KMS-11 (cell line): ENCODE measurements at regions not wholly inside any gene's neighbourhood (a gene's known extent, or its start where the extent isn't known, plus 50 kb on each side); places are given as distances from the start of the nearest gene placed in this dataset.

Source experiments
- H2AFZ ChIP-seq: fragments of 200-600 bp; sonication (generic); 2 replicates; pipeline ENCODE4 v1.6.1; 2016; ENCODE audit warnings: antibody characterized with exemption, mixed run types, low read depth
- H3K27ac ChIP-seq: fragments of 200-600 bp; sonication (generic); 2 replicates; pipeline ENCODE4 v1.6.1; 2016; ENCODE audit warnings: mild to moderate bottlenecking, mixed run types
- H3K27me3 ChIP-seq: fragments of 200-600 bp; sonication (generic); 2 replicates; pipeline ENCODE4 v1.6.1; 2017; ENCODE audit warnings: mild to moderate bottlenecking, low read depth, mixed run types, moderate library complexity; ENCODE audit not compliant: insufficient read depth
- H3K36me3 ChIP-seq: fragments of 200-600 bp; sonication (generic); 2 replicates; pipeline ENCODE4 v1.6.1; 2017; ENCODE audit warnings: mild to moderate bottlenecking, mixed run types; ENCODE audit not compliant: insufficient read depth
- H3K4me1 ChIP-seq: fragments of 200-600 bp; sonication (generic); 2 replicates; pipeline ENCODE4 v1.6.1; 2016; ENCODE audit warnings: mild to moderate bottlenecking, low read depth, mixed run types; ENCODE audit not compliant: poor library complexity, severe bottlenecking
- H3K4me2 ChIP-seq: fragments of 200-600 bp; sonication (generic); 2 replicates; pipeline ENCODE4 v1.7.0; 2016; ENCODE audit warnings: mild to moderate bottlenecking, mixed run types
- H3K4me3 ChIP-seq: fragments of 200-600 bp; sonication (generic); IDR thresholded peaks from 2 replicates; pipeline ENCODE4 v1.6.1; 2017; ENCODE audit warnings: low read depth, low read length, mixed read lengths; ENCODE audit not compliant: insufficient read depth
- H3K79me2 ChIP-seq: fragments of 200-600 bp; sonication (generic); 2 replicates; pipeline ENCODE4 v1.6.1; 2016; ENCODE audit warnings: low read depth, mixed run types; ENCODE audit not compliant: insufficient read depth
- H3K9ac ChIP-seq: fragments of 200-600 bp; sonication (generic); 2 replicates; pipeline ENCODE4 v1.6.1; 2016; ENCODE audit warnings: mild to moderate bottlenecking, mixed run types
- H4K20me1 ChIP-seq: fragments of 200-600 bp; sonication (generic); 2 replicates; pipeline ENCODE4 v1.6.1; 2016; ENCODE audit warnings: mild to moderate bottlenecking, mixed run types; ENCODE audit not compliant: insufficient read depth
- TF ChIP-seq, protein P1 (sequence below): fragments of 200-600 bp; sonication (generic); conservative IDR thresholded peaks from 2 replicates; pipeline ENCODE4 v1.6.1; 2017; ENCODE audit warnings: low read depth, mild to moderate bottlenecking, antibody characterized with exemption, low read length, moderate library complexity, mixed read lengths

DNA sequence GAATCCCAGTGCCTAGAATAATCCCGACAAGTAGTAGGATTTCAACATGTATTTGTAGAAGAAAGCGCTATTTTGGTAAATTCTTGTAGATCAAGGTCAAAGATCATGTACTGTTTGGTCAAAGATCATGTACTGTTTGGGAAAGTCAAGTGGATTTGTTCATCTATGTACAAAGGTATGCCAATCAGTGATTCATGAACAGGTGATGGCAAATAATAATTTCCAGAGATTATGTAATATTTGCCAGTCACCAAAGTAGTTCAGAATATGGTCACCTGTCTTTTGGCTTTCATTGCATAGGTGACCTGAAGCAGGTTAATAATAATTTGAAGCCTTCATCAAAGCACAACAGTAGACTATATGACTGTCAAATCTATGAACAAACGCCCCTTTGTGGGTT lies 398.2 kb downstream of the EFNA5 start:
- TF ChIP-seq, protein P1, sequence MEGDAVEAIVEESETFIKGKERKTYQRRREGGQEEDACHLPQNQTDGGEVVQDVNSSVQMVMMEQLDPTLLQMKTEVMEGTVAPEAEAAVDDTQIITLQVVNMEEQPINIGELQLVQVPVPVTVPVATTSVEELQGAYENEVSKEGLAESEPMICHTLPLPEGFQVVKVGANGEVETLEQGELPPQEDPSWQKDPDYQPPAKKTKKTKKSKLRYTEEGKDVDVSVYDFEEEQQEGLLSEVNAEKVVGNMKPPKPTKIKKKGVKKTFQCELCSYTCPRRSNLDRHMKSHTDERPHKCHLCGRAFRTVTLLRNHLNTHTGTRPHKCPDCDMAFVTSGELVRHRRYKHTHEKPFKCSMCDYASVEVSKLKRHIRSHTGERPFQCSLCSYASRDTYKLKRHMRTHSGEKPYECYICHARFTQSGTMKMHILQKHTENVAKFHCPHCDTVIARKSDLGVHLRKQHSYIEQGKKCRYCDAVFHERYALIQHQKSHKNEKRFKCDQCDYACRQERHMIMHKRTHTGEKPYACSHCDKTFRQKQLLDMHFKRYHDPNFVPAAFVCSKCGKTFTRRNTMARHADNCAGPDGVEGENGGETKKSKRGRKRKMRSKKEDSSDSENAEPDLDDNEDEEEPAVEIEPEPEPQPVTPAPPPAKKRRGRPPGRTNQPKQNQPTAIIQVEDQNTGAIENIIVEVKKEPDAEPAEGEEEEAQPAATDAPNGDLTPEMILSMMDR = no peak
- H3K4me3 ChIP-seq = no peak overlapping the region
- H3K36me3 ChIP-seq = no peaks in the 10 kb centered on the region
- H4K20me1 ChIP-seq = no peaks in the 10 kb centered on the region
- no peak overlapping the region for H3K9ac ChIP-seq
- no peaks in the 10 kb centered on the region for H3K4me1 ChIP-seq
- no peaks in the 10 kb centered on the region for H3K27me3 ChIP-seq
- H3K4me2 ChIP-seq = no peak overlapping the region
- H3K27ac ChIP-seq = no peak overlapping the region
- no peaks in the 10 kb centered on the region for H3K79me2 ChIP-seq
- H2AFZ ChIP-seq = no peak overlapping the region

DNA sequence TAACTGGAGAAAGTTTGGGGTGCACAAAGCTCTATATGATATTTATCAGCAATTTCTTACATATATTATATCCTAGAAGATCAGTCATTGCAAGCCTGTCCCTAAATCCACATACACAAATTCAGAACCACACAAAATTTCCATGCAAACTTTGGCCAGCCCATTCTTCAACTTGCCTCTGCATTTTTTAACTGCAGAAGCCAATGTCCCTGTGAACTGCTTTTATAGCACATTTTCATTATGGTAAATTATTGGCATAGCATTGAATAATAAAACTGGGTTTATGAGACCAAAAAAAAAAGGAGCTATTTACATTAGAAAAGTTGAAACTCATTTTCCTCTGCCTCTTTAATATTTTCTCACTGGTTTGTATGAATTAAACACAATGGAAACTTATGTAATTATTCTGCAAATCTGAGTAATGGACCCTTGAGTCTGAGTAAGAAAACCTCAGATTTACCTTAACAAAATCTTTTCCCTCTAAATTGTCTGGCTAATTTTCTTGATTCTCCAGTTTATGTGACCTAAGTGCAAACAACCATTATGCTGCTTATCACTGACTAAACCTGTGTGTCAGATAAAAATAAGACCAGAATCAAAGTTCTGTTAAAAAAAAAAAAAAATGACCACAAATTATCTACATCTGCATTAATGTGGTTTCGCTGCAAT lies 398.9 kb downstream of the EFNA5 start:
- no peaks in the 10 kb centered on the region for H3K4me1 ChIP-seq
- no peak overlapping the region for H3K4me2 ChIP-seq
- H3K9ac ChIP-seq = no peak overlapping the region
- no peaks in the 10 kb centered on the region for H4K20me1 ChIP-seq
- H3K4me3 ChIP-seq = no peak overlapping the region
- TF ChIP-seq, protein P1 = no peak
- no peak overlapping the region for H3K27ac ChIP-seq
- H2AFZ ChIP-seq = no peak overlapping the region
- H3K36me3 ChIP-seq = no peaks in the 10 kb centered on the region
- H3K27me3 ChIP-seq = no peaks in the 10 kb centered on the region
- H3K79me2 ChIP-seq = no peaks in the 10 kb centered on the region

DNA sequence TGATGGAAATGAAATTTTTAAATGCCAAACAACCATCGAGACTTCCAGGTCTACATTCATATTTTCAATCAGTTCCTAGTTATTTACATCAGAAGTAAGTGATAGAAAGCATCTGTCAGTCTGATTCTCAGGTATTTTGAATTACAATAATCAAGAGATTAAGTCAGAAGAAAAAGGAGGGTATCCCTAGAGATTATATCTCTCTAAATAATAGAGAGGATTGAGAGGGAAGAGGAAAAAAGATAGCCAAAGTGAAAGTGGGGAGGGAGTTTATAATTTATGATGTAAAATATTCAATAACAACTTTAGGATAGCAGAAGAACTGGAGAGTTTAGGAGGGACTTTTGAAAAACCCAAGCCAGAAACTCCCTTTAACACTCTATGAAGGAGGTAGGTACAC lies 400.2 kb downstream of the EFNA5 start:
- Histone ChIP-seq H3K4me1 (no peaks in the 10 kb centered on the region), H3K9ac (no peak overlapping the region), H2AFZ (no peak overlapping the region), H4K20me1 (no peaks in the 10 kb centered on the region), H3K36me3 (no peaks in the 10 kb centered on the region), H3K79me2 (no peaks in the 10 kb centered on the region), H3K4me2 (no peak overlapping the region), H3K4me3 (no peak overlapping the region), H3K27ac (no peak overlapping the region), H3K27me3 (no peaks in the 10 kb centered on the region)
- TF ChIP-seq, protein P1 = no peak

DNA sequence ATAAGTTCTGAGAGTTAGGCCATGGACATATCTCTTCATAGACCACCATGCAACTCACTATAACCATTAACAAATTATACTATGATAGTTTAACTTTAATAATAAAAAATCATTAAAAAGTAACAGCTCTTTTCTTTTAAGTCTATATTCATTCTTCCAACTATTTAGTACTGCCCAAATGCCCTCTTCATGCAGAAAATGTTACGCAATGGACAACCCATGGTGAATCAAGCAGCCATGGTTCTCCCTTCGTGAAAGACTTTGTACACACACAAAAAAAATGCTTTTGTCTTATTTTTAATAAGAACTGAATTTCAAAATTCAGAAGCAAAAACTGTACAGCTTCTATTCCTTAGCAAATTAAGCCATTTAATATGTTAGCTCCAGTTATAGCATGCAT lies 401.1 kb downstream of the EFNA5 start:
- H3K4me2 ChIP-seq = no peak overlapping the region
- H3K4me1 ChIP-seq = no peaks in the 10 kb centered on the region
- H3K79me2 ChIP-seq = no peaks in the 10 kb centered on the region
- no peak overlapping the region for H3K9ac ChIP-seq
- no peaks in the 10 kb centered on the region for H3K36me3 ChIP-seq
- H3K27ac ChIP-seq = no peak overlapping the region
- no peak overlapping the region for H2AFZ ChIP-seq
- TF ChIP-seq, protein P1 = no peak
- no peaks in the 10 kb centered on the region for H3K27me3 ChIP-seq
- no peaks in the 10 kb centered on the region for H4K20me1 ChIP-seq
- H3K4me3 ChIP-seq = no peak overlapping the region
